OCI-LY1 (cell line): ENCODE measurements at regions not wholly inside any gene's neighbourhood (a gene's known extent, or its start where the extent isn't known, plus 50 kb on each side); places are given as distances from the start of the nearest gene placed in this dataset.

Source experiments
- CTCF ChIP-seq: fragments of 200-600 bp; sonication (generic), shearing (Covaris generic); IDR thresholded peaks from 2 replicates; pipeline ENCODE4 v1.5.1; 2017; ENCODE audit warnings: mild to moderate bottlenecking, antibody characterized with exemption, low read length, moderate library complexity, mixed read lengths
- EZH2 ChIP-seq: fragments of 200-600 bp; sonication (generic), shearing (Covaris generic); IDR thresholded peaks from 2 replicates; pipeline ENCODE4 v1.8.0; 2017; ENCODE audit warnings: borderline replicate concordance, mixed run types, mild to moderate bottlenecking, antibody characterized with exemption, low read length, moderate library complexity, mixed read lengths

DNA sequence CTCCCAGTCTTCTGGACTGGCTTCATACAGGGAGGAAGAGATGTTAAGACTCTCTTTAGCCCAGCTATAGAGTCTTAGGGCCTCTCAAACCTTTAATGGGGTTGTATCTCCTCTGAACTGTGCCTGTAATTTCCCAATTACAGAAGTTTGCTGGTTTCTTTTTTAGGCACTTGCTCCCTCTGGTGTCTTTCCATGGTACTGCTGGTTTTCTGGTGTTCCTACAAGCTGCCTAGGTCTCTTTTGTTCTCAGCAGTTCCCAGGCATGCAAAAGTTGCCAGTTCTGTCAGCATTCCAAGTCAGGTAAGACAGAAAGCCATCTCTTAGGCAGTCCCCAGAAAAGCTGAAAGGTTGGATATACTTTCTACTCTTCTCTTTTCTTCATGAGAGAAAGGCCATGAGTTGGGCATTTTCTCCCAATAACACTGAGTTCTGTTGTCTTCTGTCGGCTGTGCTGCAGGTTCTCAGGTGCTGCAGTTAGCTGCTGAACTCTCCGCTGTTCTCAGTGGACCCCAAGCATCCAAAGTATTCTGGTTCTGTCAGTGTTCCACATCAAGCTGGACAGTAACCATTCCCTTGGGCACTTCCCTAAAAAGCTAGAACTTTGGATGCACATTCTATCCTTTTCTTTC, 54.4 kb upstream of the EHHADH start:
- TF ChIP-seq CTCF (peak; percentile 81), EZH2 (no peak)
